Peyer's patch (tissue), 4 donors: ENCODE measurements at regions not wholly inside any gene's neighbourhood (a gene's known extent, or its start where the extent isn't known, plus 50 kb on each side); places are given as distances from the start of the nearest gene placed in this dataset.

Source experiments
- DNase-seq, 3 donors: peaks; one replicate each; pipeline ENCODE4 v3.0.0-alpha.2; 2017 to 2019
- H3K27ac ChIP-seq, 4 donors: fragments of 200-600 bp; sonication (generic); one replicate each; pipeline ENCODE4 v1.5.1; 2016 to 2019
- H3K27me3 ChIP-seq, 2 donors: fragments of 200-600 bp; sonication (generic); one replicate each; pipeline ENCODE4 v1.5.1; 2019
- H3K36me3 ChIP-seq, 3 donors: fragments of 200-600 bp; sonication (generic); one replicate each; pipeline ENCODE4 v1.5.1; 2016 to 2019
- H3K4me1 ChIP-seq, 4 donors: fragments of 200-600 bp; sonication (generic); one replicate each; pipeline ENCODE4 v1.5.1; 2016 to 2019
- H3K4me3 ChIP-seq, 4 donors: fragments of 200-600 bp; sonication (generic); 1 replicate in 3 of 4; 2 replicates in 1 of 4; pipeline ENCODE4 v1.5.1; 2016 to 2019; ENCODE audit warnings: mild to moderate bottlenecking in 1 of 4
- H3K9me3 ChIP-seq, 4 donors: fragments of 200-600 bp; sonication (generic); one replicate each; pipeline ENCODE4 v1.5.1; 2016 to 2019; ENCODE audit warnings: mild to moderate bottlenecking in 1 of 4
- POLR2A ChIP-seq, 2 donors: fragments of 450-650 bp; IDR thresholded peaks; one replicate each; pipeline ENCODE4 v1.5.1; 2017; ENCODE audit warnings: antibody characterized with exemption in 2 of 2, mild to moderate bottlenecking in 2 of 2, moderate library complexity in 2 of 2
- TF ChIP-seq, protein P1 (sequence below), 6 experiments: fragments of 450-650 bp in 4 of 6; fragments of 200-600 bp in 2 of 6; sonication (generic) in 1 of 6; IDR thresholded peaks; one replicate each; pipeline ENCODE4 v1.5.1; 2017 to 2019; ENCODE audit warnings: antibody characterized with exemption in 6 of 6, mild to moderate bottlenecking in 3 of 6, moderate library complexity in 1 of 6

DNA sequence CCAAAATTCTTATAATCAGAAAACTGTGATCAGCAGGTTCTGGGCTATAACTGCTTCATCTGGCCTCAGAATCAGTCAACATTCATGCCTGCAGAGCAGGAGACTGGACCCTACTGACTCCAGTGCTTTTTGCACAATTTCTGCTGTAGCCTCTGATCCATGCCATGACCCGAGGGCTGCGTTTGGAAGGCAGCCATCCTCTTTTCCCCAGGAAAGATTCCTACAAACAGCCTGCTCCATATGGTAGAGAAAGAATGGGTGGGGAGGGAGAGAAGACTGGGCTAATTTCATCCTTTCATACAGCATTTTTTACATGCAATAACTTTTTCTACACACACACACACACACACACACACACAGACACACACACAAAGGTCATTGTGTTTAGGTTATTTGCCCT, 133.0 kb upstream of the MMADHC start:
- Histone ChIP-seq H3K27ac (no peak overlapping the region), H3K9me3 (no peaks in the 10 kb centered on the region), H3K4me3 (no peak overlapping the region), H3K4me1 (no peaks in the 10 kb centered on the region), H3K27me3 (no peaks in the 10 kb centered on the region), H3K36me3 (no peaks in the 10 kb centered on the region)
- TF ChIP-seq, protein P1, sequence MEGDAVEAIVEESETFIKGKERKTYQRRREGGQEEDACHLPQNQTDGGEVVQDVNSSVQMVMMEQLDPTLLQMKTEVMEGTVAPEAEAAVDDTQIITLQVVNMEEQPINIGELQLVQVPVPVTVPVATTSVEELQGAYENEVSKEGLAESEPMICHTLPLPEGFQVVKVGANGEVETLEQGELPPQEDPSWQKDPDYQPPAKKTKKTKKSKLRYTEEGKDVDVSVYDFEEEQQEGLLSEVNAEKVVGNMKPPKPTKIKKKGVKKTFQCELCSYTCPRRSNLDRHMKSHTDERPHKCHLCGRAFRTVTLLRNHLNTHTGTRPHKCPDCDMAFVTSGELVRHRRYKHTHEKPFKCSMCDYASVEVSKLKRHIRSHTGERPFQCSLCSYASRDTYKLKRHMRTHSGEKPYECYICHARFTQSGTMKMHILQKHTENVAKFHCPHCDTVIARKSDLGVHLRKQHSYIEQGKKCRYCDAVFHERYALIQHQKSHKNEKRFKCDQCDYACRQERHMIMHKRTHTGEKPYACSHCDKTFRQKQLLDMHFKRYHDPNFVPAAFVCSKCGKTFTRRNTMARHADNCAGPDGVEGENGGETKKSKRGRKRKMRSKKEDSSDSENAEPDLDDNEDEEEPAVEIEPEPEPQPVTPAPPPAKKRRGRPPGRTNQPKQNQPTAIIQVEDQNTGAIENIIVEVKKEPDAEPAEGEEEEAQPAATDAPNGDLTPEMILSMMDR (IDR thresholded peaks at IDR 0.05) = no peak
- TF ChIP-seq POLR2A (IDR thresholded peaks at IDR 0.05) = no peak
- no peak for DNase-seq

DNA sequence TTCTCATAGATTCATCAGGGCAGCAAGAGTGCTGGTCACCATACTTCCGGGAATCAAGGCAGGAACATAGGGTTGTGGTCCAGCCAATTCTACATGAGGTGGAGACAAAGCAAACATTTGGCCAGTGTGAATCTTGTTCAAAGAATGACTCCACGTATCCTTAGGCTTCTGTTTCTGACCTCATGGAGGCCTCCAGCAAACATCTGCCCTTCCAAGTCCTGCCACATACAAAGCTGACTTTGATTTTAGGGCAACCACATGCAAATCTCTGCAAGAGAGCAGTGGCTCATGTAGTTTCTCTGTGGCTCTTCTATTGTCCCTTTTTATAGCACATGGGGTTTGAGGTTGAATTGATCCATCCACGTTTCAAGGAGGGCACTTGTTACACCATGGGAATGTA, 132.1 kb upstream of the MMADHC start:
- no peak for DNase-seq
- no peaks in the 10 kb centered on the region for H3K4me1 ChIP-seq
- no peaks in the 10 kb centered on the region for H3K9me3 ChIP-seq
- no peak overlapping the region for H3K4me3 ChIP-seq
- H3K27me3 ChIP-seq = no peaks in the 10 kb centered on the region
- TF ChIP-seq POLR2A (IDR thresholded peaks at IDR 0.05) = no peak
- TF ChIP-seq, protein P1 (IDR thresholded peaks at IDR 0.05) = no peak
- no peak overlapping the region for H3K27ac ChIP-seq
- H3K36me3 ChIP-seq = no peaks in the 10 kb centered on the region

DNA sequence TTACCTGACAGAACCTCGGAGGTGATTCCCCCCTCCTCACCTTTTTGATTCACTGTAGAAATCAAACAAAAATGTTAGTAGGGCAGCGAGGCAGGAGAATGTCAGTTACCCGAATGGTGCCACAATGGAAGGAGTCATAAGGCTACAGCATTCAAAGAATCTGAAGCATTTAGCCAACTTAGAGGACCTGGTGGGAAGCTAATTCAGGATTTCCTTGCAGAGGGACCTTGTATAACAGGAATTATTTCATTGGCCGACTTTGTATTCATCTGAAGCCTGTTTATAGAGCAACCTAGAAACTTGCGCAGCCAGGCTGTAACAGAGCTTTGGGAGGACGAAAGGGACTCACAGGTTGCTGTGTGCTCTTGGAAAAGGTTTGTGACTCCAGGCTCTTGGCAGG, 129.1 kb upstream of the MMADHC start:
- H3K27ac ChIP-seq = no peak overlapping the region
- no peaks in the 10 kb centered on the region for H3K27me3 ChIP-seq
- no peaks in the 10 kb centered on the region for H3K9me3 ChIP-seq
- H3K4me1 ChIP-seq = no peaks in the 10 kb centered on the region
- H3K4me3 ChIP-seq = no peak overlapping the region
- no peaks in the 10 kb centered on the region for H3K36me3 ChIP-seq
- TF ChIP-seq, protein P1 (IDR thresholded peaks at IDR 0.05) = no peak
- TF ChIP-seq POLR2A (IDR thresholded peaks at IDR 0.05) = no peak
- DNase-seq = no peak

DNA sequence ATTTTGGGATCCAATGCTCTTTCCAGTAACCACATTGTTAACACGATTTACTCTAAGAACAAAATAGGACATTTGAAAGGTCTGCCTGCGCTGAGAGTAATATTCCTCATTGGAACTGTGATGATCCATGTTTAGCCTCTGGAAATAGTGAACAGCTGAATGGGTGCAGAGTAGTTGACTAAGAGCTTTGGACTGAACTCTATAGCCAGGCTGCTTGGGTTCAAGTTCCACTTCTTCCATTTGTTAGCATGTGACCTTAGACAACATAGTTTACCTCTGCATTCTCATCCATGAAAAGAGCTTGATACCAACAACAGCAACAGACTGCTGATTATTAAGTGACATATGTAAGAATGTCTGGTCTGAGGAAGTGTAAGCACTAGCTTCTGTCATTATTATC, 128.3 kb upstream of the MMADHC start:
- H3K27ac ChIP-seq = no peak overlapping the region
- DNase-seq = no peak
- H3K27me3 ChIP-seq = no peaks in the 10 kb centered on the region
- no peaks in the 10 kb centered on the region for H3K9me3 ChIP-seq
- H3K4me1 ChIP-seq = no peaks in the 10 kb centered on the region
- no peaks in the 10 kb centered on the region for H3K36me3 ChIP-seq
- no peak overlapping the region for H3K4me3 ChIP-seq
- TF ChIP-seq, protein P1 (IDR thresholded peaks at IDR 0.05) = no peak
- TF ChIP-seq POLR2A (IDR thresholded peaks at IDR 0.05) = no peak

DNA sequence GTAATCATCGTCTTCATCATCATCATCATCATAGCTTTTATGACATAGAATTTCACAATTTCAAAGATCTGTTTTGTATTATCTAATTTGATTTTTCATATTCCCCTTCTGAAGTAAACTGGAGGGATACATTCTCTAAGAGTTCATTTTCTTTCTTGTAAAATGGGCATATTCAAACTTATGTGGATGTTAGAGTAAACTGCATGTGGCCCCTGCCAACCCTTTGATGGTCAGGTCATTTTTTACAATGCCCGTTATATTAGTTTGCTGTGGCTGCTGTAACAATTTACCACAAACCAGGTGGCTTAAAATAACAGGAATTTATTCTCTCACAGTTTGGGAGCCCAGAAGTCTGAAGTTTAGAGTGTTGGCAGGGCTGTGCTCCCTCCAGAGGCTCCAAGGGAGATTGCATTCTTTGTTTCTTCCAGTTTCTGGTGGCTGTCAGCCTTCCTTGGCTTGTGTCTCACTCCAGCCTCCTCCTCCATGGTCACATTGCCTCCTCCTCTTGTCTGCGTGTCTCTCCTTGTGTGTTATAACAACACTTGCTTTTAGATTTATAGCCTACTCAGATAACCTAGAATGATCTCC, 127.5 kb upstream of the MMADHC start:
- H3K9me3 ChIP-seq = no peaks in the 10 kb centered on the region
- H3K4me3 ChIP-seq = no peak overlapping the region
- no peak for DNase-seq

More for the DNA sequence above, 127.5 kb upstream of the MMADHC start:
- H3K27ac ChIP-seq = no peak overlapping the region
- no peaks in the 10 kb centered on the region for H3K36me3 ChIP-seq
- TF ChIP-seq POLR2A (IDR thresholded peaks at IDR 0.05) = no peak
- TF ChIP-seq, protein P1 (IDR thresholded peaks at IDR 0.05) = peak in 2 of 6 experiments; percentile 30 to 45
- no peaks in the 10 kb centered on the region for H3K4me1 ChIP-seq
- no peaks in the 10 kb centered on the region for H3K27me3 ChIP-seq
